Testis (tissue), 2 donors: ENCODE measurements at regions not wholly inside any gene's neighbourhood (a gene's known extent, or its start where the extent isn't known, plus 50 kb on each side); places are given as distances from the start of the nearest gene placed in this dataset.
A peak's percentile ranks its signal among the peaks of the same experiment; 100 is the strongest.

Experiments used
- DNase-seq: peaks from one replicate; pipeline ENCODE4 v3.0.0-alpha.2; 2019
- H3K27ac ChIP-seq, 2 donors: fragments of 200-600 bp; sonication (generic); one replicate each; pipeline ENCODE4 v1.5.1; 2019
- H3K27me3 ChIP-seq: fragments of 200-600 bp; sonication (generic); one replicate; pipeline ENCODE4 v1.5.1; 2019
- H3K36me3 ChIP-seq: fragments of 200-600 bp; sonication (generic); one replicate; pipeline ENCODE4 v1.5.1; 2017; ENCODE audit warnings: low read depth; ENCODE audit errors: missing control alignments
- H3K4me1 ChIP-seq: fragments of 200-600 bp; sonication (generic); one replicate; pipeline ENCODE4 v1.5.1; 2019
- H3K4me3 ChIP-seq, 2 donors: fragments of 200-600 bp; sonication (generic); one replicate each; pipeline ENCODE4 v1.5.1; 2017 to 2019
- H3K9me3 ChIP-seq: fragments of 200-600 bp; sonication (generic); one replicate; pipeline ENCODE4 v1.5.1; 2017
- CTCF ChIP-seq, 3 experiments: fragments of 450-650 bp in 2 of 3; fragments of 200-600 bp in 1 of 3; sonication (generic) in 1 of 3; IDR thresholded peaks; one replicate each; pipeline ENCODE4 v1.5.1; 2016 to 2019; ENCODE audit warnings: antibody characterized with exemption in 3 of 3, mild to moderate bottlenecking in 2 of 3, moderate library complexity in 1 of 3
- POLR2A ChIP-seq: fragments of 450-650 bp; IDR thresholded peaks from one replicate; pipeline ENCODE4 v1.6.1; 2017; ENCODE audit warnings: antibody characterized with exemption, mild to moderate bottlenecking, moderate library complexity
- WGBS, 2 donors: methylation state at CpG; one replicate each; pipeline ENCODE4 v1.1.5; 2018; 5-methylcytosine and 5-hydroxymethylcytosine counted together
- intact Hi-C: fragments of 100-400 bp; cut with DNase I; formaldehyde crosslinking; loops from one replicate; pipeline ENCODE4 v1.15.1; 2023; ENCODE audit warnings: low total_unique reads

- intact Hi-C loops = no loop called here
- no peak for DNase-seq
- H3K9me3 ChIP-seq = no peaks in the 10 kb centered on the region
- no peaks in the 10 kb centered on the region for H3K36me3 ChIP-seq
- TF ChIP-seq POLR2A = no peak
- TF ChIP-seq CTCF (IDR thresholded peaks at IDR 0.05) = no peak
- 85 to 93% methylated on average over 4 of the region's 4 CpGs for WGBS, 2 donors
- H3K4me3 ChIP-seq = no peak overlapping the region
- H3K27ac ChIP-seq = no peak overlapping the region
- no peaks in the 10 kb centered on the region for H3K27me3 ChIP-seq
- H3K4me1 ChIP-seq = peaks cover 9% of the 10 kb centered on the region
Measured at GRCh38 chr1:229157480-229157879, 113.4 kb upstream of the RAB4A start.

DNA sequence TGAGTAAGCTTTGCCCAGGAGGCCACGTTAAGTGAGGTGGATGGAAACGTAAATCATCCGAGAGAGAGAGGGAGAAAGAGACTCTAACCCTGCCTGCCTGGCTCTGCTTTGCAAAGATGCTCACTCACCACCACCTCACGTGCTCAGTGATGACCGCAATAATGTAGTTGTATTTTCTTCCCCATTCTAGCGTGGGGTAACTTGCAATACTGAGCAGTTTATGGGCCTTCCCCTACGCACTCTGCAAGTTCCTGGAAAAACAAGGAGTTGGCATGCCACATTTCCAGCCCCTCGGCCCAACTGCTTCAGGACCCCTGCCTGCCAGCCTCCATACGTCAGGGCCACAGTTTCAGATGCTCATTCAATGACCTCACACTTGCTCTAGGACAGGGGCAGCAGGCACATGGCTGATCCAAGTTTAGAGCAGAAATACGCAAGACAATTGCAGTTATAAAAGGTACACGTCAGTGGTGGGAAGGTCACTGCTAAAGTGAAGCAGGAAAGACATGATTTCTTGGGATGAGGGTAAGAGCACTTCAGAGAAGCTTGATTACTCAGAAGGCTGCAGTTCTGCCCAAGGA is 112.5 kb upstream of the RAB4A start:
- Histone ChIP-seq H3K27ac (no peak overlapping the region), H3K4me3 (no peak overlapping the region), H3K36me3 (no peaks in the 10 kb centered on the region), H3K4me1 (peaks cover 9% of the 10 kb centered on the region), H3K9me3 (no peaks in the 10 kb centered on the region), H3K27me3 (no peaks in the 10 kb centered on the region)
- TF ChIP-seq POLR2A = no peak
- no peak for TF ChIP-seq CTCF (IDR thresholded peaks at IDR 0.05)
- peak; percentile 46 for DNase-seq
- intact Hi-C loops = no loop called here
- WGBS, 2 donors = 82 to 86% methylated on average over 11 of the region's 11 CpGs

- Histone ChIP-seq H3K4me3 (no peak overlapping the region), H3K27me3 (no peaks in the 10 kb centered on the region), H3K4me1 (peaks cover 9% of the 10 kb centered on the region), H3K9me3 (no peaks in the 10 kb centered on the region), H3K27ac (no peak overlapping the region), H3K36me3 (no peaks in the 10 kb centered on the region)
- no peak for TF ChIP-seq CTCF (IDR thresholded peaks at IDR 0.05)
- no peak for TF ChIP-seq POLR2A
- 70% methylated on average over 4 of the region's 4 CpGs for WGBS, 2 donors
- intact Hi-C loops = no loop called here
- DNase-seq = no peak
Measured at GRCh38 chr1:229158927-229159326, 112.0 kb upstream of the RAB4A start.

DNA sequence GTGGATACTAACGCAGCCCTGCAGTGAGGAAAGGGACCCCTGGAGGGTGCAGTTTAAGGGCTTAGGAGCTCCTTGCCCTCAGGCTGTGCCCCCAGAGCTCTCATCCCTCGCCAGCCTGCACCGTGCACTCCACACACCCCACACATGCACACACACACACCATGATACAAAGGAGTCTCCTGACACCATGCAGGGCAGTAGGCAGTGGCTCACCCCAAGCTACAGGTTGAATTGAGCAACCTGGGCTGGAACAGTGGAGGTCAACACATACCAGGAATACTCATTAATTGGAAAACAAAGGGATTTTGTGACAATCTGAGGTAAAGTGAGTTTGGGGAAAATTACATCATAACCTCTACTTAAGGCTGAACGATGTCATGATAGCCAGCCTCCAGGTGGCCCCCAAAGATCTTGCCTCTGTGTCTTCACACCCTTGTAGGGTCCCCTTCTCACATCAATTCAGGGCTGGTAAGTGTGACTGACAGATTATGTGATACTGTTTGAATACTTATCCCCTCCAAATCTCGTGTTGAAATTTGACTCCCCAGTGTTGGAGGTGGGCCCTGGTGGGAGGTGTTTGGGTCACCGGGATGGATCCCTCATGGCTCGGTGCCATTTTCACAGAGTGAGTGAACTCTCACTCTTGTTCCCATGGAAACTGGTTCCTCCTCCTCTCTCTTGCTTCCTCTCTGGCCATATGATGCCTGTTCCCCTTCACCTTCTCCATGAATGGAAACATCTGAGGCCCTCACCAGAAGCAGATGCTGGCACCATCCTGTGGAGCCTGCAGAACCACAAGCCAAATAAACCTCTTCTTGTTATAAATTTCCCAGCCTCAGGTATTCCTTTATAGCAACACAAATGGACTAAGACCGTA is 111.0 kb upstream of the RAB4A start:
- WGBS, 2 donors = 81 to 84% methylated on average over 7 to 8 of the region's 8 CpGs
- no peak for TF ChIP-seq POLR2A
- no peak for TF ChIP-seq CTCF (IDR thresholded peaks at IDR 0.05)
- no peak for DNase-seq
- Histone ChIP-seq H3K36me3 (no peaks in the 10 kb centered on the region), H3K9me3 (no peaks in the 10 kb centered on the region), H3K27me3 (no peaks in the 10 kb centered on the region), H3K4me3 (no peak overlapping the region), H3K4me1 (peaks cover 9% of the 10 kb centered on the region), H3K27ac (no peak overlapping the region)
- intact Hi-C loops = no loop called here

DNA sequence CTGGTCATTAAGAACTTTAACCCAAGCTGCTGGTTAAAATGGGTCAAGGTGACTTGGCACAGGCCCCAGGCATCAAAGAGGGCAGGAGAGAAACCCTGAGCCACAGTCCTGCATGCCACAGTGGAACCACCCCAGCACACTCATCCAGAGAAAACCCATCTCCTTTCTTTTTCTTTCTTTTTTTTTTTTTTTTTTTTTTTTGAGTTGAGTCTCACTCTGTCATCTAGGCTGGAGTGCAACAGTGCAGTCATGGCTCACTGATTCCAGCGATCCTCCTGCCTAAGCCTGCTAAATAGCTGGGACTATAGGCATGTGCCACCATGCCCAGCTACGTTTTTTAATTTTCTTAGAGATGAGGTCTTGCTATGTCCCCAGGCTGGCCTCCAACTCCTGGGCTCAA is 109.2 kb upstream of the RAB4A start:
- 86 to 92% methylated on average over 2 of the region's 2 CpGs for WGBS, 2 donors
- Histone ChIP-seq H3K27me3 (no peaks in the 10 kb centered on the region), H3K36me3 (no peaks in the 10 kb centered on the region), H3K27ac (no peak overlapping the region), H3K4me3 (no peak overlapping the region), H3K9me3 (no peaks in the 10 kb centered on the region), H3K4me1 (peaks cover 9% of the 10 kb centered on the region)
- intact Hi-C loops = no loop called here
- no peak for DNase-seq
- TF ChIP-seq CTCF (IDR thresholded peaks at IDR 0.05) (no peak), POLR2A (no peak)
